GM18868 (cell line): ENCODE measurements at regions not wholly inside any gene's neighbourhood (a gene's known extent, or its start where the extent isn't known, plus 50 kb on each side); places are given as distances from the start of the nearest gene placed in this dataset.
"Not testable (repeated sequence)": the region's sequence is repeated elsewhere in the genome, so short reads cannot be mapped to it uniquely, and the experiment has no call there.

Experiments used
- ATAC-seq: cut with Tn5 transposase; IDR thresholded peaks from one replicate; pipeline ENCODE4 v1.9.1; 2021; ENCODE audit warnings: mild to moderate bottlenecking, moderate library complexity; ENCODE audit not compliant: unreplicated experiment

DNA sequence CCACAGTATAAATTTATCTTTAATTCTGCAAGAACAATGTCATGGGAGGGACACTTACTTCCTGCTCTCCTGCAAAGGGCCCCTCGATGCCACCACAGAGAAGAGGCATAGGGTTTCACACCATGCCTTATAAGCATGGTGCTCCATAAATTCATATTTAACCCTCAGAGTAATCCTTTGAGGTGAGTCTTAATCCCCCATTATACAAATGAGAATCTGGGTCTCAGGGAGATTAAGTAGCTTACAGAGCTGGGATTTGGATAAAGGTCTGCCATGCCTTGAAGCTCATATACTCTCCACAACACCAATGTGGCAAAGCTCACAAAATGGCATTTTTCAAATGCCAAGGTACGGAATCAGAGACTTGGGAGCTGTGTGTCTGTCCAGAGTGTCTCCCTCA, 268.5 kb upstream of the CCL2 start:
- no peak for ATAC-seq

DNA sequence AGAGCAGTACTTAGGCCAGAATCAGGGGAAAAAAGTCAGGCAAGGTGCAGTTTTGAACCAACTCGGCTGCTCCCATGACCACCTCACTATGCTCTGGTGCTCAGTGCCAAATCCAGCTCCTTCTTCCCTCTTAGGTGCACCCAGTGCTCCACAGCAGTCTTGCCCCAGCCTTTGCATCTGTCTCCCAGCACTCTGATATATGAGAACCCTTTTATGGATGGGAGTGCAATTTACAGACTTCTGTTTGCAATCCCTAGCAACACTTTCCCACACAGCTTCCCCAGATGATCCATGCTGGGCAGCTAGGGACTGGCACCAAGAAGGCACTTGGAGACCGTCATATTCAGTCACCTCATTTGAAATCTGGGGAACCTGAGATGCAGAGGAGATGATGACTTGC, 267.9 kb upstream of the CCL2 start:
- ATAC-seq: no peak

DNA sequence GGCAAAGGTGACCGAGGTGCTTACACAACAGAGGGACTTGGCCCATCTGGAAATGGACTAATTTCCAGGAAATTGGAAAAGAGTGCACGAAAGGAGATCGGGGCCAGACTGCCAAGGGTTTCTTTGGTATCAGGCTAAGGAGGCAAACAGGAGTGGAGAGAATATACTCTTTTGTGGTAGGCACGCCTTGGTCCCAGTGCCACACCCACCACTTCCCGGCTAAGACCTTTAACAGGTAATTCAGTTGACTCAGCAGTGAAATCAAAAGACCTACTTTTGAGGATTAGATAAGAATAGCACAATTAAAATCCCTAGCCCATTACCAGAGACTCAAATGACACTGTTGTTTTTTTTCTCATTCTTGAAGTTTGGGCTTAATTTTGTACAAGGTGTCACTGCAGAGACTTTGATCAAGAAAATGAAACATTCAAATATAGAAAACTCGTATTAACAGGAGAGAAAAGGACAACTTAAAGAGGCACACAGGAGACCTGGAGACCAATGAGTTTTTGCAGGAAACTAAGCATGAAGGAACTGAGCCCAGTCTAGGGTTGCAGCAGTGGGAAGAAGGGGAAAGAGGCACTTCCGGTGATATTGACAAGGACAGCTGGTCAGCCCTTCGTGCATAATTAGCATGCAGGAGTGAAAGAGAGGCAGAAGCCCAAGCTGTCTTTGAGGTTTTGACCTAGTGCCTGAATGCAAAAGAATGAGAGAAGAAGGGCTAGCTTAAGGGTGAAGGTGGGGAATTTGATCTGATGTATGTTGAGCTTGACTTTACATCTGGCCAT, 265.5 kb upstream of the CCL2 start:
- no peak for ATAC-seq

DNA sequence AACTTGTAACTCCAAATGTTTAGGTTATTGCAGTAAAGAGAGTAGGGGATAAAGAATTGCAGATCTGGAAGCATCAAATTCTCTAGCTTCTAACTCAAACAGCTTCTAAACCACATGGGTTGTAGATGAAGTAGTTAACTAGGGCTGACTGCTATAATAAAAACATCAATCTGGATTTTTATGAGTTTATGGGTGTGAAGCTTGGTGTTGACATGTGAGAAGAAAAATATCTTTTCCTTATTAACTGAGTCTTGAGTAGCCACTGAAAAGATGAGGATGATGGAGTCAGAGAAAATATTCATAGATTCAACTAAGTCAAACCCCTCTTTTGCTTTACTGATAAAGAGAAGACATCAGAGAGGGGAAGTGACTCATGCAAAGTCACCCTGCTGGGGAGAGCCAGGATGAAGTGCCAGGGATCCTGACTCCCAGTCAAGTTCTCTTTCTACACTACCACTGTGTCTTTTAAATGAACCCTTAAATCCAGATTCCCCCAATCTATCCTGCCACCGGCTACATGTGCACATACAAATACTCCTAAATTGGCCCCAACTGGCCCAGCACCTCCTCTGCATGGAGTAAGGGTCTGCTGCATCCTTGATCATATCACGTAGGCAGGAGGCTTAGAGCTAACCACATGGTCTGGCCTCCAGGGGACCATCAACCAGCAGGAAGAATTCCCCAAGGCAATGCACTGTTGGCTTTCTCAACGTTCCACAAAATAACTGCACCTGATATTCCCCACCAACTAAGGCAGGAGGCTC, 264.0 kb upstream of the CCL2 start:
- ATAC-seq: no peak

DNA sequence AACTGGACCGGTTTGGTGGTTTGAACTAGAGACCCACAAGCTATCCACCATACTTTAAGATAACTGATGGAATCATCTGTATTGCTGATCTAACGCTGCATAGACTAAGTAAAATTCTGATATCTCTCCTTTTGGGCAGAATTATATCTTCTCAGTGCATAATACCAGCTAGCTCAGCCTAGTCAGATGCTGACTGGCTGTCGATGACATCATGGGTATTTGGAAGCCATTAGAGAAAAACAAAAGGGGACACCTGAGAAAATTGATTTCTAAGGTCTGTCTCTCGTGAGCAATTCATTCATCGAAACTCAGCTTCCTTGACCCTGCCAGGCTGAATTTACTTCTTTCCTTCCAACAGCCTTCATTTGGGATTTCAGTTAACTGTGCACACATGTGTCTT, 263.0 kb upstream of the CCL2 start:
- ATAC-seq: no peak

DNA sequence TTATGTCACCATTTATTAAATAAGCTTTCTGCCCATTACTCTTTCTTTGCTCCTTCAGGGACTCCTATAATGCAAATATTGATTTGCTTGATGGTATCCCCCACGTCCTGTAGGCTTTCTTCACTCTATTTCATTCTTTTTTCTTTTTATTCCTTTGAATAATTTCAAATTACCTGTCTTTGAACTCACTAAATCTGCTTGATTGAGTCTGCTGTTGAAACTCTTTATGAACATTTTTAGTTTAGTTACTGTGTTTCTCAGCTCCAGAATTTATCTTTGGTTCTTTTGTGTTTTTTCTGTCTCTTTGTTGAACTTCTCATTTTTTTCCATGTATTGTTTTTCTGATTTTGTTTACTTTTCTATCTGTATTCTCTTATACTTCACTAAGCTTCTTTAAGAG, 254.4 kb upstream of the CCL2 start:
- ATAC-seq: no peak

DNA sequence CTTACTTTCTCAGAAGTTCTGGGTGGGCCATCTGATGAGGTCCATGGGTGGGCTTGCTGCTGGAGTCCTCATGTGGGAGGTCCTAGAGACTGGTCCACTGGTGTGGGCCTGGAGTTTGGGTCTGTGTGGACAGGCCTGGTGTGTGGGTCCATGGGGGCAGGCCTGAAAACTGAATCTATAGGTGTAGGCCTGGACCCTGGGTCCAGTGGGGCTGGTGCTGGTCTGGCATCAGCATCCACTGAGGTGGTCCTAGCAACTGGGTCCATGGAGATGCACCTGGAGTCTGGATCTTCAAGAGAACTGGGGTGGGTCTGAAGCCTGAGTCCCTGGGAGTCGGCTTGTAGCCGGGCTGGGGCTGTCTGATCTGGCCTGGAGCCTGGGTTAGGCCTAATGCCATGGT, 253.8 kb upstream of the CCL2 start:
- no peak for ATAC-seq

DNA sequence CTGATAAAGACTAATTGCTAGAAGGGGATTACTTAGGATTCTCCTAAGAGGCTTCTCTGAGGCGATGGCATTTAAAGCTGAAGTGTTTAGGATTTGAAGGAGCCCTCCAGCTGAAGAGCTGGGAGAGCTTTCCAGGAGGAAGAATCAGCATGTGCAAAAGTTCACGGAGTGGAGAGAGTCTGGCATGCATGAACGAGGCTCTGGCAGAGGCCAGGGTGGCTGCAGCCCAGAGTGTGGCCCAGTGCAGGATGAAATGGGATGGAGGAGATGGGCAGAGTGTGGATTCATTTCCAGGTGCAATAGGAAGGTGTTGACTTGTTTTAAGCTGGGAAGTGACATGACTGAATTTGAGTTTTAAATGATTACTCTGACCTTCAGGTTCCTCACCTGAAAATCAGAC, 249.0 kb upstream of the CCL2 start:
- ATAC-seq: no peak

DNA sequence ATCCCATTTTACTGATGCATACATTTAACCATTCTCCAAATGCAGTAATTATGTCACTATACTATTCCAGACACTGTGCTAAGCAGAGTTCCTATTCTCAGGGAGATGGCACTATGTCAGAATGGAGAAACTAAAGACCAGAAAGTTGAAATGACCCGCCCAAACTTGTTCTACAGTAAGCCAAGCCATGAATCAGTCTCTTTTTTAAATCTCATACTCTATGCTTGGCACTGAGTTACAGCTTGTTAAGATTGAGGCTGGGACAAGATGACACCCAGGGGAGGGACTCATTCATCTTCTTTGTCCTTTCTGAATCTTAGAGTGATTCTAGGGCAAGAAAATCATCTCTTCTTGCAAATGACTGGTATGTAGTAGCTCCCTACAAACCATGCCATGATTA, 247.0 kb upstream of the CCL2 start:
- no peak for ATAC-seq

DNA sequence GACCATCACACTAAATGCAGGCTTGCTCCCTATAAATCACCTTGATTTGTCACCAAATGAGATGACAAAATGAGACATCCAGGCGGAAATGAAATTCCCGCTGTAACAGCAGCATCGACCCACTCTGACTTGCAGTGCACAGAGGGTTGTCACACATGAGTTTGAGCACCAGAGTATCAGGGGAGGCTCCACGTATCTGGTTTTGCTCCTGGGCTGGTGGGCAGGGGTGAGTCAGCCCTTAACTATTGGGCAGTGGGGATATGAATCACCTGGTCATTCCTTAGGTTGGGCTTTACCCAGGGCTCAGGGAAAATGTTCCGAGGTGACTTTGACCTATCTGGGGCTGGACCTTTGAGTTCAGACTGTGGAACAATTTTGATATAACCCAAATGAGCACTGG, 245.2 kb upstream of the CCL2 start:
- no peak for ATAC-seq

DNA sequence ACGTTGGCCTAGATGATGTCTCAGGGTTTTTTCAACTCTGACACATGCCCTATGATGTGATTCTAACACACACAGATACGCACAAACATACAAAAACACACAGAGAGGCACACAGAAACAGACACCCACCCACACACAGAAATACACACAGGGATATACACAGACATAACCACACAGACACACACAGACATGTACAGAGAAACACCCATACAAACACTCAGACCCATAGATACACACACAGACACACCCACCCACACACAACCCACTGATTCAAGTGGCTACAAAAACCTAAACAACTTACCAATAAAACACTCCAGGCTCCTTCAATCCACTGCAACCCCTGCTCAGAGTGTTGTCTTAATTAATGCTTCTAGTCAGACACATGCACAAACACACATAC, 244.6 kb upstream of the CCL2 start:
- no peak for ATAC-seq

DNA sequence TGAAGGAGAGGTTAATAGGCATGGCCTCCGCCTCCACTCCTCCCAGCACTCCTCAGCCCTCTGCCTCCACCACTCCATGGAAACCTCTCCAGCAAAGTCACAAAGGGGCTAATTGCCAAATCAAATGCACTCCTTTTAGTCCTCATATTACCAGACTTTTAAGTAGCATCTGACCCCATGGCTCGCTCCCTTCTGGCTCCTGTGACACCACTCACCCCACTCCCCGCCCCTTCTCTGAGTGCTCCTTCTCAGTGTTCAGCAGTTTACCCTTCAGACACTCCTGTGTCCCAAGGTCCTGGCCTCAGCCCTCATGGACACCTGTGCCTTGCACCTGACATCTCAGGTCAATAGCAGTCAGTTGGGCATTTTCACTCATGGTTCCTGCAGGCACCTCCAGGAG, 243.5 kb upstream of the CCL2 start:
- no peak for ATAC-seq

DNA sequence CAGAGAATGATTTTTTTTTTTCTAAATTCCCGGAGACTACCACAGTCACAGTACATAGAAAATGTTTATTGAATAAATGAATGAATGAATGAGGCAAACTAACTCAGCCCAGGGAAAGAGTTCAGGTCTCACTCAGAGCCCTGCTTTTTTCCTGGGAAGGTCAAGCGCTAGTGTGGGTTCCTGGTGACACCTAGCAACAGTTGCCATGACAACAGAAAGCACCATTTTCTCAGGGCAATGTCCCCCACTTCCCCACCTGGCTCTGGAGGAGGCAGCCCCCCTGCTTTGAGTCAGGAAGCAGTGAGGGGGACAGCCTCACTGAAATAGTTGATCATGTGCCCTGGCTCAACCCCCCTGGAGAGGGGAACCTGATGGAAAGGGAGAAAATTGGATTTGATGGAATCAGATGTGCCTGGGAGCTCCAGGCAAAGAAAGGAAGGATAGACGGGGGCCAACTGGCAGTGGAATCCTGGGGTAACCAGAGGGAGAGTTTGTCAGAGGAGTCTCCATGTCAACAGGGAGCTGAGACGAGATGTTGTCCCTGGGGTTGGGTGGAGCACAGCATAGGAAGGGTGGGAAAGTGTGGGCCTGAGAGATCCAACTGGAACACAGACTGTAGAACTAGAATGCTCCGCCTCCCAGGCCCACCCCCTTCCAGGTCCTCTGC, 242.2 kb upstream of the CCL2 start:
- no peak for ATAC-seq

DNA sequence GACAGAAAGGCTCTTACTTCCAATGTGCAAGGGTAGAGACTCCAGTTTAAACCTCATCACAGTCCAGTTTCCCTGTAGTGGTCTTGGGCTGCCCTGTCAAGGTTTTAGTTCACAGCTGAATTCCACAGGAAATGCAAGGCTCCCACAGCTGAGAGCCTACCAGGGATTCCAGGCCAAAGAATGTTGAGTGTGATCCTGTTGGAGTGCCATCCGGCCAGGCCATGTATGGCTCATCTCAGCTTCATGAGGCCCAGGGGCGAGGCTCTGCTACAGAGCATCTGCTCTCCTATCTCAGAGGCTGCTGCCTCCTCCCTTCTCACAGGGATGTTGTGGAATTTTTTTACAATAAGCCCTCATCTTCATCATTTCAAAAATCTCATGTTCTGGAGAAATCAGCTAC, 239.8 kb upstream of the CCL2 start:
- no peak for ATAC-seq

DNA sequence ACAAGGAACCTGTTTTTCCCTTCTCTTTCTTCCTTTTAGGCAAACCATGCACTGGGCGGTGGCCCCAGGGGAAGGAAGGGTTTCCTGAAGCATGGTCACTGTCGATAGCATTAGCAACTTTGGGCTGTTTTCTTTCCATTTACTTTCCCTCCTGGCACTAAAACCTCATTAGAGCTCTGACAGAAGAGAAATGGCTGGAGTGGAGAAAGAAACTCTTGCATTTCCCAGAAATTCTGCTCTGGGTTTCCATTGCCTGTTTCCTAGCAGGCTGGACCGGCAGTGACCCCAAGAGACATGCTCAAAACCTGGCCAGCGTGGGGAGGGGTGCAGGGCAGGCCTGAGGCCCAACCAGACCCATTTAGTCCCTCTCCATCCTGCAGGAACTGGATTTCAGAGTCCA, 230.7 kb upstream of the CCL2 start:
- no peak for ATAC-seq

DNA sequence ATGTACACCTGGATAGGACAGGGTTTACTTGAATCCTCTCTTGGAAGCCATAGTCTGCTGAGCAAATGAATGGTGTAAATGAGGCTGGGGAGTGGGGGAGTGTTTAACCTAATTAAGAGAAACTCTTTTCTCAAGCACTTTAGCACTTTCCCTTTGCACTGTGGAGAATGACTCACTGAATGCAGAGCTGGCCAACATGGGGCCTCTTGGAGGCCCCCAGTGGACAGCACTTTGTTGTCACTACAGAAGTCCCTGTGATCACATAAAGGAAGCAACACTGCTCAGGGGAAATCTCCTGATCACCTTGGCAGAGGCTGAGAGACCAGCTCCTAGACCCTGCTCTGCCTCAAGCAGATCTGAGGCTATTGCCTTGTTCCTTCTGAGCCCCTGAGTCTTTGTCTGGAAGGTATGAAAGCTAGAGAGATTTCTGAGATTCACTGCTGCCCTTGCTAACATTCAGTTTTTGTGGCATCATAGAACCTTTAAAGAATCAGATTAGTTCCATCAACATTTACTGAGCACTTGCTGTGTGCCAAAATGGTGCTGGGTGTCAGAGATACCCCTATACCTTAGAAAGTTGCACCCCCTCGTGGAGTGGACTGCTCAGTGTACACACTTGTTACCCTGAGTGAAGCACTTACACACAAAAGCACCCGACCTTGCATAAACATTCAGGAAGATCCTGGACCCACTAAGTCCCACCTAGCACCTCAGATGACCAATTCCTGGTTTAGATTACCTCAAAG, 230.1 kb upstream of the CCL2 start:
- no peak for ATAC-seq

DNA sequence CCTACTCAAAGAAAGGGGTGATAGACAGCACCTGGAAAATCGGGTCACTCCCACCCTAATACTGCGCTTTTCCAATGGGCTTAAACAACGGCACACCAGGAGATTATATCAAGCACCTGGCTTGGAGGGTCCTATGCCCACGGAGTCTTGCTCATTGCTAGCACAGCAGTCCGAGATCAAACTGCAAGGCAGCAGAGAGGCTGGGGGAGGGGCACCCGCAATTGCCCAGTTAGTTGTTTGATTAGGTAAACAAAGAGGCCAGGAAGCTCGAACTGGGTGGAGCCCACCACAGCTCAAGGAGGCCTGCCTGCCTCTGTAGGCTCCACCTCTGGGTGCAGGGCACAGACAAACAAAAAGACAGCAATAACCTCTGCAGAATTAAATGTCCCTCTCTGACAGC, 224.5 kb upstream of the CCL2 start:
- ATAC-seq: not testable (repeated sequence)

DNA sequence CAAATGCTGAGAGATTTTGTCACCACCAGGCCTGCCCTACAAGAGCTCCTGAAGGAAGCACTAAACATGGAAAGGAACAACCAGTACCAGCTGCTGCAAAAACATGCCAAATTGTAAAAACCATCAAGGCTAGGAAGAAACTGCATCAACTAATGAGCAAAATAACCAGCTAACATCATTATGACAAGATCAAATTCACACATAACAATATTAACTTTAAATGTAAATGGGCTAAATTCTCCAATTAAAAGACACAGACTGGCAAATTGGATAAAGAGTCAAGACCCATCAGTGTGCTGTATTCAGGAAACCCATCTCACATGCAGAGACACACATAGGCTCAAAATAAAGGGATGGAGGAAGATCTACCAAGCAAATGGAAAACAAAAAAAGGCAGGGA, 222.8 kb upstream of the CCL2 start:
- not testable (repeated sequence) for ATAC-seq

DNA sequence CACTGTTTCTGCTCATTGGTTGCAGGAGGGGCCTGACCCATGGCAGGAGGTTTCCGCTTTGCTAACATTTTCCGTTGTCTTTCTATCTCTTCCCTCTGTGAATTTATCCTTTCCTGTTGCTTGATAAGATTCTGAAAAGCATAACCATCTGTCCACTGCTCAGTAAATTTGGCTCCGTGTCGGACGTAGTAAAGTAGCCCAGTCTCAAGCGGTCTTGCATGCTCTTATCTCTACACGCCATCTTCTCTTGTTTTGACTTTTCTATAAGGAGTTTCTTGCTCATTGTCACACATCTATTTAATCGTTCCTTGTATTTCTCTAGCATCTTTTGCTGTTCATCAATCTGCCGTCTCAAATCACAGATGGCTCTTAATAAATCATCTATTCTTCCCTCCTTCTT, 216.3 kb upstream of the CCL2 start:
- not testable (repeated sequence) for ATAC-seq

DNA sequence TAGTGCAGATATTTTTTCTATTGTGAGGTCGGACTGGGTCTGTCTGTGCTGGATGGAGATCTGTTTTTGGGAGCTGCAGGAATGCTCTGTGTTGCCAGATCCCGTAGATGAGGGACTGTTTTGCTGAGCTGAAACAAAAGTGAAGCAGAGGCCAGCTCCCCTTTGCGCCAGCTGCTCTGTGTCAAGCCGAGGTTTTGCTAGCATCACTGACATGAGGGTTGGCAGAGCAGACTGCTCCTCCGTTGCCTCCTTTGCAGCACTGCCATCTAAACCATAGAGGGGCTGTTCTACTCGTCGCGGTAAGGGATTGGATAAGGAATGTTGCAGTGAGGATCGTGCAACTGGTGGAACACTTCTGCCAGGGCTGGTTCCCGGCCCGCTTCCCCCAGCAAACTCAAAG, 215.9 kb upstream of the CCL2 start:
- not testable (repeated sequence) for ATAC-seq
